ENCODE measurements at regions not wholly inside any gene's neighbourhood (a gene's known extent, or its start where the extent isn't known, plus 50 kb on each side); places are given as distances from the start of the nearest gene placed in this dataset.

- H3K36me3 ChIP-seq, result no peaks in the 10 kb centered on the region
- no peaks in the 10 kb centered on the region for H3K27me3 ChIP-seq
- H3K27ac ChIP-seq, result no peak overlapping the region
- ATAC-seq, result peak in 1 of 4 donors; percentile 32
- intact Hi-C loops (cut with DNase I), result no loop called here
- no peak overlapping the region for H3K4me3 ChIP-seq
- no peak for TF ChIP-seq CTCF (IDR thresholded peaks at IDR 0.05)
- TF ChIP-seq POLR2A (IDR thresholded peaks at IDR 0.05), result no peak
- H3K4me1 ChIP-seq, result no peaks in the 10 kb centered on the region
- H3K9me3 ChIP-seq, result no peaks in the 10 kb centered on the region
- DNase-seq, result peak in 1 of 3 donors; percentile 50
- WGBS (ENCODE audit: insufficient coverage, low coverage, low lambda C conversion rate, missing lambda C conversion rate), result 46% methylated on average over 5 of the region's 5 CpGs
These were observed 372.7 kb downstream of the CHSY3 start for GRCh38 chr5:130277002-130277401.

- H3K4me1 ChIP-seq, result no peaks in the 10 kb centered on the region
- no peak for DNase-seq
- no peak overlapping the region for H3K27ac ChIP-seq
- H3K4me3 ChIP-seq, result no peak overlapping the region
- no peaks in the 10 kb centered on the region for H3K36me3 ChIP-seq
- H3K27me3 ChIP-seq, result no peaks in the 10 kb centered on the region
- intact Hi-C loops (cut with DNase I), result no loop called here
- H3K9me3 ChIP-seq, result no peaks in the 10 kb centered on the region
- TF ChIP-seq CTCF (IDR thresholded peaks at IDR 0.05) (no peak), POLR2A (IDR thresholded peaks at IDR 0.05) (no peak)
- ATAC-seq, result no peak
- 41% methylated on average over 2 of the region's 2 CpGs for WGBS (ENCODE audit: insufficient coverage, low coverage, low lambda C conversion rate, missing lambda C conversion rate)
These were observed 368.6 kb downstream of the CHSY3 start for GRCh38 chr5:130272837-130273236.

- no peak for DNase-seq
- H3K4me3 ChIP-seq, result no peak overlapping the region
- intact Hi-C loops (cut with DNase I), result no loop called here
- no peaks in the 10 kb centered on the region for H3K9me3 ChIP-seq
- no peak overlapping the region for H3K27ac ChIP-seq
- no peaks in the 10 kb centered on the region for H3K27me3 ChIP-seq
- ATAC-seq, result no peak
- no peaks in the 10 kb centered on the region for H3K36me3 ChIP-seq
- TF ChIP-seq POLR2A (IDR thresholded peaks at IDR 0.05) (no peak), CTCF (IDR thresholded peaks at IDR 0.05) (no peak)
- no peaks in the 10 kb centered on the region for H3K4me1 ChIP-seq
These were observed 366.5 kb downstream of the CHSY3 start for GRCh38 chr5:130270786-130271185.

- Histone ChIP-seq H3K27ac (no peak overlapping the region), H3K36me3 (no peaks in the 10 kb centered on the region), H3K4me3 (no peak overlapping the region), H3K9me3 (no peaks in the 10 kb centered on the region), H3K27me3 (no peaks in the 10 kb centered on the region), H3K4me1 (no peaks in the 10 kb centered on the region)
- no peak for DNase-seq
- 37% methylated on average over 2 of the region's 2 CpGs for WGBS (ENCODE audit: insufficient coverage, low coverage, low lambda C conversion rate, missing lambda C conversion rate)
- intact Hi-C loops (cut with DNase I), result no loop called here
- ATAC-seq, result no peak
- TF ChIP-seq CTCF (IDR thresholded peaks at IDR 0.05) (no peak), POLR2A (IDR thresholded peaks at IDR 0.05) (no peak)
These were observed 364.2 kb downstream of the CHSY3 start for GRCh38 chr5:130268489-130268888.

GRCh38 chr5:130267926-130268325 is 363.7 kb downstream of the CHSY3 start:
- no peak for ATAC-seq
- TF ChIP-seq POLR2A (IDR thresholded peaks at IDR 0.05) (no peak), CTCF (IDR thresholded peaks at IDR 0.05) (no peak)

More at GRCh38 chr5:130267926-130268325, 363.7 kb downstream of the CHSY3 start:
- no peak for DNase-seq
- Histone ChIP-seq H3K9me3 (no peaks in the 10 kb centered on the region), H3K36me3 (no peaks in the 10 kb centered on the region), H3K4me3 (no peak overlapping the region), H3K27ac (no peak overlapping the region), H3K4me1 (no peaks in the 10 kb centered on the region), H3K27me3 (no peaks in the 10 kb centered on the region)
- WGBS (ENCODE audit: insufficient coverage, low coverage, low lambda C conversion rate, missing lambda C conversion rate), result 56% methylated on average over 2 of the region's 2 CpGs
- intact Hi-C loops (cut with DNase I), result no loop called here

Data from right lobe of liver (tissue), 6 donors.